ENCODE measurements at regions not wholly inside any gene's neighbourhood (a gene's known extent, or its start where the extent isn't known, plus 50 kb on each side); places are given as distances from the start of the nearest gene placed in this dataset.

- DNase-seq, result no peak
These were observed 283.0 kb upstream of the ITGA1 start for GRCh38 chr5:52504584-52505240.

GRCh38 chr5:52517667-52518066 lies 270.0 kb upstream of the ITGA1 start:
- DNase-seq, result no peak

- no peak for DNase-seq
These were observed 267.5 kb upstream of the ITGA1 start for GRCh38 chr5:52520171-52520570.

GRCh38 chr5:52521236-52521635 lies 266.5 kb upstream of the ITGA1 start:
- DNase-seq, result no peak

- no peak for DNase-seq
These were observed 264.0 kb upstream of the ITGA1 start for GRCh38 chr5:52523701-52524100.

- DNase-seq, result no peak
These were observed 256.6 kb upstream of the ITGA1 start for GRCh38 chr5:52531105-52531504.

- DNase-seq, result no peak
These were observed 244.1 kb upstream of the ITGA1 start for GRCh38 chr5:52543594-52543993.

- no peak for DNase-seq
These were observed 243.0 kb upstream of the ITGA1 start for GRCh38 chr5:52544738-52545137.

- DNase-seq, result no peak
These were observed 233.4 kb upstream of the ITGA1 start for GRCh38 chr5:52554293-52554692.

GRCh38 chr5:52560366-52560765 lies 227.3 kb upstream of the ITGA1 start:
- peak; percentile 16 for DNase-seq

GRCh38 chr5:52562473-52562872 lies 225.2 kb upstream of the ITGA1 start:
- DNase-seq, result no peak

GRCh38 chr5:52564587-52564986 lies 223.1 kb upstream of the ITGA1 start:
- DNase-seq, result no peak

GRCh38 chr5:52577546-52577945 lies 210.2 kb upstream of the ITGA1 start:
- DNase-seq, result no peak

- DNase-seq, result no peak
These were observed 208.3 kb upstream of the ITGA1 start for GRCh38 chr5:52579391-52579790.

- DNase-seq, result no peak
These were observed 206.8 kb upstream of the ITGA1 start for GRCh38 chr5:52580921-52581320.

- no peak for DNase-seq
These were observed 205.4 kb upstream of the ITGA1 start for GRCh38 chr5:52582313-52582712.

- DNase-seq, result no peak
These were observed 200.6 kb upstream of the ITGA1 start for GRCh38 chr5:52587131-52587530.

- no peak for DNase-seq
These were observed 190.1 kb upstream of the ITGA1 start for GRCh38 chr5:52597625-52598024.

GRCh38 chr5:52598968-52599367 lies 188.7 kb upstream of the ITGA1 start:
- no peak for DNase-seq

GRCh38 chr5:52603778-52604554 lies 183.8 kb upstream of the ITGA1 start:
- DNase-seq, result no peak

- DNase-seq, result no peak
These were observed 182.1 kb upstream of the ITGA1 start for GRCh38 chr5:52605317-52606313.

- DNase-seq, result no peak
These were observed 180.4 kb upstream of the ITGA1 start for GRCh38 chr5:52607227-52607824.

GRCh38 chr5:52620315-52620714 lies 167.4 kb upstream of the ITGA1 start:
- DNase-seq, result no peak

All from NCI-H2171 (cell line).